HG03045 (cell line): ENCODE measurements at regions not wholly inside any gene's neighbourhood (a gene's known extent, or its start where the extent isn't known, plus 50 kb on each side); places are given as distances from the start of the nearest gene placed in this dataset.

Experiments
- ATAC-seq: cut with Tn5 transposase; IDR thresholded peaks from one replicate; pipeline ENCODE4 v1.9.1; 2021; ENCODE audit warnings: mild to moderate bottlenecking, moderate library complexity; ENCODE audit not compliant: unreplicated experiment

DNA sequence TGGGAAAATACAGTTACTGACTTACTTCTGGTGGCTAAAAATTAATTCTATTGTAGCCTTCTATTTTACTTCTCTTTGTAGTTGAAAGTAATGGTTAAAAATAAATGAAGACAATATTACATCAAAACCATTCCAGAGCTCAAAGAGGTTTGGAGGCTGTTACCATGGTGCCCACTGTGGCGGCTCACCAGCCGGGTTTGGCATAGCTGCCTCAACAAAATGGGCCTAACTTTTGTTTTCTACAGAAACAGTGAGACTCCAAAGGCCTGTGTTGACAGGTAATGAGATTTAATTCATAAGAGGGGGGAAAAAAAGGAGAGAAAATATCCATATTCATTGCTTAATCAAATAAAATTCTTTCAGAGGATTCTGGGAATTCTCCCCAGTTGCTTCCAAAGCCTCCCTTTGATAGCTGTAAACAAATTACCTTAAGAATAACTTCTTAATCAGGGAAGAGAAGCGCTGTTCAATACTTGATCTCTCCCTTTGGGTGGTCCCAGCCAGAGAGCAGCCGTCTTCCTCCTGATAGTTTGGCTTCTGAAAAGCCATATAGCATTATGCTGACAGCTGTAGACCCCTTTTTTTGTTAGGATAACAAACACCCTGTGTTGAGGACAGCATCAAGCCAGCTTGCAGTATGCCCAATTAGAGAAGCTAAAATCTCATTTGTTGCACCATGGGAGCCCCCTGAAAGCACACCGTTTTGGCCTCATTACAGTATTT lies 266.8 kb downstream of the NEDD1 start:
- ATAC-seq: no peak

DNA sequence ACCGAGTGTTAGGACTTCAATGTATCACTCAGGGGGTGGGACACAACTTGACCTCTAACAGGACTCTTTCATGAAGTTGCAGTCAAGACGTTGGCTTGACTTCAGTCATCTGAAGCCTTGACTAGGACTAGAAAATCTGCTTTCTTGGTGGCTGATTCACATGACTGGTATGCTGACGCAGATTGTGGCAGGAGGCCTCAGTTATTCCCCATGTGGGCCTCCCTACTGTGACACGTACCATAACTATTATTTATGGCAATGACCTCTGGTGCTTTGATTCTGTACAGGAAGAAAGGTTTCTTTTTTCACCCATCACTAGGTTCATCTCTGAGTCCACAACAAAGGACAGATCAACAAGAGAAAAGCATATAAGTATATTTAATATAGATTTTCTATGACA lies 270.4 kb downstream of the NEDD1 start:
- no peak for ATAC-seq

DNA sequence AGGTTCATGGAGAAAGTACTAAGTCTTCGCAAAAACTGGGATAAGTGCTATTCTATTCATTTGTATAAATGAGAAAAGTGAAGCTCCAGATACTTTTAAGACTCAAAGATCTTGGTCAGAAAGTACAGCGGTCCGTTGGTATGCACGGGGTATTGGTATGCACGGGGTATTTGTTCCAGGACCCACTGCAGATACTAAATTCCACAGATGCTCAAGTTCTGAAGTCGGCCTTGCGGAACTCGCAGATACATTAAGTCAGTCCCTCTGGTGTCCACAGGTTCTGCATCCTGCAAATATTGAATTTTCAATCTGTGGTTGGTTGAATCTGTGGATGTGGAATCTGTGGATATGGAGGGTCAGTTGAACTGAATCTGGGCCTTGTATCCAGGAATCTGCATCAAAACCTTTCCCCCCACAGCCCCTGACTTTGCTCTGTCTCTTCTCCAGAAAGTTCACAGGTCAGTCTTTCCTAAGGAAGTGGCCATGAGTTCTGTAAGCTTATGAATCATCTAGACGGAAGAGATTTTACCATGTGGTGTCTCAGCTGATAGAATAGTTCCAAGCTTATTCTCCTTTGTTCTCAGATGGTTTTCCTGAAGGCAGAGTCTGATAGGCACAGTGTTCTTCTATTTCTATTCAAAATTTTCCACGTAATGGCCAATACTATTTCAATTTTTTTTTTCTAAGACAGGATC lies 274.7 kb downstream of the NEDD1 start:
- no peak for ATAC-seq

DNA sequence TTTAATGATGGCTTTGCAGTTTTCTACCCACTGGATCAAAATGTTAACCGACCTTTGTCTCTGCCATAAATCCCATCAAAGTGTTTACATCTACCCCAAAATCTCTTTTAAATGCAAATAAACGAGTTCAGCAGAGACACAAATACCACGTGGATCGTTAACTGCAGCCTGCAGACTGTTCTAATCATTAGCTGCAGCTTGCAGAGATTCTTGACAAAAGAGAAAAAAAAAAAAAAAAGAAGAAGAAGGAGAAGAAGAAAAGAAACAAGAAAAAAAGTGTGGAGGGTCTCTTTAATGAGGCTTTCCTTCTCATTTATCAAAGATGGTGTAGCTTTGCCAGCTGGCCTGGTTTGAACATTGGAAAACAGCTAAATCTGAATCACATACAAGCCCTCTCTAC lies 275.7 kb downstream of the NEDD1 start:
- ATAC-seq: no peak

DNA sequence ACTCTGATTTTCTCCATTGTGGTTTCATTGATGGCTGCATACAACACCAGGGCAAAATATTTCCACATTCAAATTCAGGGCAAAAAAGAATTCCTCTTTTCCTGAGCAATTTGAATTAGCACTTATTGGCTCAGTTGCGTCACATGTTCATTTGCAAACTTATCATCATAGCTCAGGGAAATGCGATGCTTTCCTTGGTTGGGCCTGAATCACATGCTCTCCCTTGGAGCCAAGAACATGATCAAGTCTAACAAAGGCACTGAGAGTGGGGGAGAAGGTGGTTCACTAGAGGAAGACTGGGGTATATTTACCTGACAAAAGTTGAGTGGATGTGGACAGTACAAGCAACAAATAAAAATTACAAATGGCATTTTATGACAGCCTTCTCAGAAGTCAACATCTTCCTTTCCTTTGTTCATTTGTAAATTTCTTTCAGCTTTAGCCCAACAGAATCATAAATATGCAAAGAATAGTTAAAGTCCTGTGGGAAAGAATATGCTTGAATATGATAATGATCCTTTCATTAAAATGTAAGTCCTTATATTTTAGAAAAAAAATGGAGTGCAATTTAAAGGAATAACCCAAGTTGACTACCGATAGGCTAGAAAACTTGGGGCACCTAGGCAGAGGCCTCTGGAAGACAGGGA lies 277.2 kb downstream of the NEDD1 start:
- ATAC-seq: no peak

DNA sequence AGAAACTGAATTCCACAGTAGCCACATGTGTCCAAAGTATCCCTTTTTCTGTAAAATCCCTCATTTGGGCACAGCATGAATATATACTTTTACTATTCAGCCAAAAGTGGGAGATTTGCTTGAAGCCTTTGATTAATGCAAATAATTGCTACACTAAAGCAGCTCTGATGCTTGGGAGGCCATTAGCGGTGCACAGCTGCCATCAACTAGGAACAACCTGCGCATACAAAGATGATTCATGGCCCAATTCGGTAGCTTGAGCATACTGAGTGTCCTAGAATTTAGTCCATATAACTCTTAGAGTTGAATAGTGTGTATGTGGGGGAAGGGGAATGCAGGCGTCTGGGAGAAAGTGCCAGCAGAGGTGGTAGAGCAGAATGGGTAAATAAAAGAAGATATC lies 277.0 kb upstream of the RMST start:
- ATAC-seq: no peak

DNA sequence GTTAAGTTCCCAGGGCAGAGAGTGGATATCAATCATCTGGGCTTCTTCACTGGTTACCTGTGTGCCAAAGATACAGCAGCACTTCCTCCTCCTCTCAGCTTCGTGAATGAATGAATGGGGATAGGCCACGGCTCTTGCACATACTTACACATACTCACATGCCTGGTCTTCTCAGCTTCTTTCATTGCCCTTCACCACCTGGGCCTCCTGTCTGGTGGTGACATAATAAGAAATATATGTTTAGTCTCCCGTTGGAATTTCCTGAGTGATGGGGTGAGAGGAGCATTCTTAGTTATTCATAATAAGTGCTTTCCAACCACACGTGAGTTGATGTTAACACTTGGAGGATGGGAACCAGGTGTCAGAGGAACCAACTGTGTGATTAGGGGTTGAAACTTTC lies 268.1 kb upstream of the RMST start:
- no peak for ATAC-seq

DNA sequence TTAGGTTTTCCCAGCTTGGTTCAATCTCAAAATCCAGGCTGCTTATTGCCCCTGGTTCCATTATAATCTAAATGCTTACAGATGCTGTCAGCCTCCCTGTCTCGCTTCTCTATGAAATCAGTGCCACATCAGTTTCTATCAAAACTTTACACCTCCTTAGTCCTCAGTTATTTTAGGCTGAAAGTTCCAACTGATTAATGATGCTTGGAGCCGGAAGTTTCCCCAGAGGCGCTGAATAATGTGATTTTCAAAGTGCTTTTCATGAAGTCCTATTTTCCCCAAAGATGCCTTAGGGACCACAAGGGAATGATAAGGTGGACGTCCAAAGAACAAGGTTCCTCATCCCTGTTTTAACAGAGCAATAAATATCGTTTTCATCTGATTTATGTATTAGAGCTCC lies 262.4 kb upstream of the RMST start:
- no peak for ATAC-seq

DNA sequence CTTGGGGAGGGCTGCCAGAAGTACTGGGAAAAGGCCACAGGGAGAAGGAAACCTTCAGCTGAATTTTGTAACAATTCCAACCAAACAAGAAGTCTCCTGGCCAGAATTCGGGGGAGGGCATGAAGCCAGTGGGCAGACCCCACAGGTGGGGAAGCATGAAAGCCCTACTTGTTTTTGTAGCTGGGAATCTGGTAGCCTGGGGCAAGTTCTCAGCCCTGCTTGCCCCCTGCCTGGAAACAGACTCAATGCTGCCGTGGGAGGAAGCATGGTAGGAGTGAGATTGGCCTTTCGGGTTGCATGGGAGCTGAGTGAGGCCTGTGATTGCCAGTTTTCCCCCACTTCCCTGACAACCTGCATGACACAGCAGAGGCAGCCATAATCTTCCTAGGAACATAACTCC lies 259.2 kb upstream of the RMST start:
- no peak for ATAC-seq

DNA sequence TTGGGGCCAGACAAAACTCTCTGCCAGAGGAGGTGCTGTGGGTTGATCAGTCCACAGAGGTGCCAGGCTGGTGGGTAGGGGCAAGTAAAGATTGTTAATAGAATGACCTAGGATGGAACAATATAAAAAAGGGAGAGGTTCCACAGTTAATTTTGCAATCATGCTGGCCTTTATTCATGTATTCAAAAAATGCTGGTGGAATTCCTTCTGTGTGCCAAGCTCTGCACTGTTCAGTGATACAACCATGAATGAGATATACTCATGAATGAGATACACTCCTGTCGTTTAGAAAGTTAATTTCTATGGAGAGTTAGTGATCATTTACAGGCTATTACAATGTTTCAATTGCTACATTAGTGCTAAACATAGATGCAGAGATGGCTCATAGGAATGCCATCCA lies 252.6 kb upstream of the RMST start:
- ATAC-seq: no peak

DNA sequence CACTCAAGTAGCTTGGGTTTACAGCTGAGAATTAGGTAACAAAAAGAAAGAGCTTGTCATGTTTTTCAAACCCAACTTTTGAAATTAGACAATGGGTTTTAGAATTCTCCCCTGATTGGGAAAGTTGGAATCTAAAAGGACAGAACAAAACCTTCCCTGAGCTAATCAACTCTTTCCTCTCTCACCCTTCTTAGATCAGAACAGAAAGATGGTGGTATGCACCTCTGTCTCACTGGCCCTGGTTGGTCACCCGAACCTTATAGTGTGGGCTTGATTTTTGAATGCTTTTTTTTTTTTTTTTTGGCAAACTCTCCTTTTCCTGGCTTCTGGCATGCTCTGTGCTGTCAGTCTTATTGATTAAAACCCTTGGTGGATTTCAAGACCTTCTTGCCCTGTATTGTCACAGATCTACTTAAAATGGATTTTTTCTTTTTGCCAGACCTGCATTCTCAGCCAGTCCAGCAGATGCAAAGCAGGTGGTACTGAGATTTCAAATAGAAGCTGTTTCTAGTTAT lies 251.1 kb upstream of the RMST start:
- no peak for ATAC-seq

DNA sequence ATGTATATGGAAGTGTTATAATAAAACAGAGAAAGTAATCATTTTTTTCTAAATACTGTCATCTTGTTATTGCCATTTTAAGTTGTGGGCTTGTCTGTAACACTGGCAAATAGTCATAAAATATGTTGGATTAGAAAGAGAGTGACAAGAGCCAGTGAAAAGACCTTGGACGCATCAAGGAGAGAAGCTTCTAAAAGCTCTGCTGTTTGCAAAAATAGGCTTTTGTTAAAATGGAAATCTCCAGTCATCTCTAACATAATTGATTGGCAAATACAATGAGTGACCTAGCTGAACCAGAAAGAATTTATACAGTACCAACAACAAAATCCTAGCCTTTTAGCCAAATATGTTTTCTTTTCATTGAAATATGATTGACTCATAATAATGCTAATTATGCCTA lies 245.8 kb upstream of the RMST start:
- ATAC-seq: no peak

DNA sequence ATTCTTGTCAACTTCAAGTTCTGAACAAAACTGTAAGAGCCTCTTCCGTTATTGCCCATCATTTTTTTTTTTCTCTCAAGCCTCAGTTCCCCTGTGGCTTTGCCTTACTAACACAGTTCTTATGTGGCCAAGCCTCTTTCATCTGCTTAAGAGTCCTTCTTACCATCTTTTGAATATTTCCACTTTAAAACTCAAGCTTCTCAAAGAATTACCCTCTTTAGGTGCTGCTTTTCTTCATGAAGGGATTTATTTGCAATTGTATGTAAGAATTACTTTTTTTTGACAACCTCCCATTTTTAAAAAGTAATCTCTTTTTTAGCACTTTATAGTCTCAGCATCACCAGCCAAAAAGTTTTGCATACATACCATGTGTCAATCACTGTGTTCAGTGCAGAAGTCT lies 240.2 kb upstream of the RMST start:
- no peak for ATAC-seq

DNA sequence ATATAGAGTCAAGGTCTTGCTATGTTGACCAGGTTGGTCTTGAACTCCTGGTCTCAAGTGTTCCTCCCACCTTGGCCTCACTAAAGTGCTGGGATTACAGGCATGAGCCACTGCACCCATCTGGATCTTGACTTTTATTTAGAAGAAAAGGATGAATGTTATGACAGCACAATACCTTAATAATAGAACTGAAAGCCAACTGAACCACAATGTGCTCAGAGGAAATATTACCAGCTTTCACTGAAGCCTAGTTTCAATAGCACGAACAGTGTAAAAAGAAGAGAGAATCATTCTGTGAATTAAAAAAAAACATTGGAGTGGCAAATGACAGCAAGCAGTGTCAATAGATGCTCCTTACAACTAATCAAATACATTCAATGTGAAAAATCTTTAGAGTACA lies 239.2 kb upstream of the RMST start:
- no peak for ATAC-seq

DNA sequence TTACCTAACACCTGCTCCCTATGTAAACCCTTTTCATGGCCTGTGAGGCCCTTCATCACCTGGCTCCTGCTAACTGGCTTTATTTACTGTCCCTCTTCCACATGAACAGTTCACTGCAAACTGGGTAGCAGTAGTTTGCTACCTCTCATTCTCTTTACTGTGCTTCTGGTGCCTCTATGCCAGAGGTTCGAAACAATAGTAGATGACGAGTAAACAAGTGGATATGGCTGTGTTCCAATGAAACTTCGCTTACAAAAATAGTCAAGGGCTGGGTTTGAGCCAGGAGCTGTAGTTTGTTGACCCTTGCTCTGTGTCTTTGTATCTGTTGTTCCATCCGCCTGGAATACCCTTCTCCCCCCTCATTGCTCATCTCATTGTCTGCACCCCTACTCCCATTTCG lies 233.6 kb upstream of the RMST start:
- ATAC-seq: no peak

DNA sequence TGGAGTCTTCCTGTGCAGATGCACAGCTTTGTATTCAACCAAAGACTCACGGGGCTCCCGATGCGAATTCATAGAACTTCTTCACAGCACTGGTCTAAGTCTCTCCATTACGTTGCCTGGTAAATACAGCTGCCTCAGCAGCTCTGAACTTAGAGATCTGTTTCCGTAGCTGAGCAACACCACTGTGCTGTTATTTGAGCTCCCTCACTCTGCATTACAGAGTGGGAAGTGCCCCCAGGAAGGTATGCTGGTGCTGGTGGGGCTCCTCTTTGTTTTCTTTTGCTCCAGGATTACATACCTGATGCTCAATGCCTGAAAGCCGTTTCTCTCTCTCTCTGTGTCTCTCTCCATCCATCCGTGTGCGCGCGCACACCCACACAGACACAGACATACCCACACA lies 227.5 kb upstream of the RMST start:
- no peak for ATAC-seq

DNA sequence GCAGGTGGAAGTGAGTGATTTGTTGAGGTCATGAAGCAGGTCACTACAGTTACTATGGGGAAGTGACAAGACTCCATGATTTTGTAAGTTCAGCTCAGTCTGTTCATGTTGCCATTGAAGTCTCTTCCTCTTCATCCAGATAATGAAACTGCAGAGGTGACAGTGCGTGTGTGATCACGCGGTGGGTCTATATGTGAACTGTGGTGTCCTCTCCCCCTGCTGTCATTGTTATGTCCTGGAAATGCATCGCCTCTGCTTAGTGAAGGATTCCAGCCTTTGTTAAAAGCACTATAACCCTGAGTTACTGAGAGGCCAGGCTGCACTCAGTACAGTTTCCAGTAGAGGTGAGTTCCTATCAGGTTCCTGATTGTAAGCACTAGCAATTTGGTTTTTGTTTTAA lies 216.2 kb upstream of the RMST start:
- ATAC-seq: no peak

DNA sequence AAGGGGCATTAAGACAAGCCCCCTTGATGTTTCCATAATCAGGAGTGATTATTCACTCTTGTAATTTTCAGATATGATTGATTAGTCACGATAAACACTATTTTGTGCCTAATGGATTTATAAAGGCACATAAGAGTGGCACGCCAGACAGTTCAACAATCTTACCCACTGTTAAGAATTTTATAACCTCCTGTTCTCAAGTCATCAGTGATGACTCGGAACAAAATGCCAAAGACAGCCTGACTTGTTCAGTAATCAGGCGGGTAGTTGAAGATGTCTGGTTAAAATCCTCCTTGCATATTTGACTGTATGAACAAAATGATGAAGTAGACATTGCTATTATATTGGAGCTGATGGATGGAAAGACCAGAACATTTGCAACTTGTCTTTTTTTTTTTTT lies 212.1 kb upstream of the RMST start:
- no peak for ATAC-seq

DNA sequence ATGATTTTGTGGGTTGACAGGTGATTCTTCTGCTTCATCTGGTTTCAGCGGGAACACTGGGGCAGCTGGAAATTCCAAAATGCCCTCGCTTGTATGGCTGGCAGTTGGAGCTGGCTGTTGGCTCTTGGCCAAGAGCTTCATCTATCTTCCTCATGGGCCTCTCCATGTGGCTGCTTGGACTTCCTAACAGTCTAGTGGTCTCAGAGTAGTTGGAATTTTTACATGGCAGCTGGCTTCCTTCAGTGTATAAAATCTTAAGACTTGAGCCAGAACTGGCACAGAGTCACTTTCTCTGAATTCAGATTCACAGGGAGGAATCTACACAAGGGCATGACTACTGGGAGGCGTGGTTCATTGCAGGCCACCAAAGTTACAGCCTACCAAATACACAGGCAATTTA lies 204.9 kb upstream of the RMST start:
- ATAC-seq: no peak

DNA sequence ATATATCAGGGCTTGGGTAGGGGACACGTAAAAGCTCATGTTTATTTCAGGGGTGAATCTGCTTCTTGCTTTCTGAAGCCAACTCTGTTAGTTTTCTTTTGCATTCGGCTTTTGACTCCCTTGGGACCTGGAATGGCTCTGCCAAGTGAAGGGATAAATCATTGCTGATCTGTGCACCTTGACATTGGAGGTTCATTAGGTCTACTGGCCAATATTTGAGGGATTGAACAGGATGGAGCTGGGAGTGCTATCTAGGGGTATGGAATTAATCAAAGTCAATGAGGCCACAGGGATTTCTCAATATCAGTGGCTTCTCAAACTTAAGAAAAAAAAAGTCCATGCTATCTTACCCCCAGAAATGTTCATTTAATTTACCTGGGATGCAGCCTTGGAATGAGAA lies 203.5 kb upstream of the RMST start:
- ATAC-seq: no peak

DNA sequence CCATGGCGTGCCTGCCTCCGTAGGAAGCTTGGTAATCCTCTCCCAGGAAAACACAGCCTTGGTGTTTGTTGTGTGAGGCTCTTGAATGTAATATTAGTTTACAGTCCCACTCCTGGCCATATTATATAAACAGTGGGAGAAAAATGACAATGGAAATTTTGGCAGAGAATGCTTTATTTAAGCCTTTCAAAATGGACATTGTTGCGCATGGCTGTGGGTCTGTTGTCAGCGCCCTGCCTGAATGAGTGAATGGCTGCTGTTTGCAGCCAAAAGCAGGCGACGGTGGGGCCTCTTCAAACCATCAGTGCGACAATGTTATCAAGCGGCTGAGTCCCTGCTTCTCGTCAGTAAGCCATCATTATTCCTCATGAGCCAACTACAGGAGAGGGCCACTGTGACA lies 201.8 kb upstream of the RMST start:
- no peak for ATAC-seq

DNA sequence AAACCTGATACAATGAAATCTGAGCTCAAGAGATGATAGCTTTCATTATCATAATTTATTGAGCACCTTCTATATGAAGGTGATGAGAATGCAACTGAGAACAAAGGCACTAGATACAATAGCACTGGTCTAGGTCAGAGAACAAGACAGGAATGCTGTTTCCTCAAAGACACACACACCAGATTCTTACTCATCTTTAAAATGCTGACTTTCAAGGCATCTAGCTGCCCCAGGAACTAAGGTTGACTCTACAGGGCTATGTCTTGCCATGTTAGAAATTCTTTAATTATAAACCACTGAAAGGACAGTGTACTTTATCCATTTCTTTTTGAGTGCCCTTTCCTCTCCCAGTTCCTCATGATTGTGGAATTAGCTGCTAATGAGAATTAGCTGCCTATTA lies 195.4 kb upstream of the RMST start:
- no peak for ATAC-seq
